Fibroblast of skin of back (primary cell): ENCODE measurements at regions not wholly inside any gene's neighbourhood (a gene's known extent, or its start where the extent isn't known, plus 50 kb on each side); places are given as distances from the start of the nearest gene placed in this dataset.

Experiments used
- DNase-seq: peaks from one replicate; pipeline ENCODE4 v3.0.0-alpha.2; 2013

GRCh38 chr2:126510960-126511359 lies 145.0 kb upstream of the GYPC start:
- no peak for DNase-seq

GRCh38 chr2:126512026-126512425 lies 143.9 kb upstream of the GYPC start:
- DNase-seq = no peak

- DNase-seq = peak; percentile 40
Measured at GRCh38 chr2:126513033-126513432, 142.9 kb upstream of the GYPC start.

- peak; percentile 12 for DNase-seq
Measured at GRCh38 chr2:126515471-126515870, 140.5 kb upstream of the GYPC start.

GRCh38 chr2:126518196-126518595 lies 137.8 kb upstream of the GYPC start:
- no peak for DNase-seq

- DNase-seq = peak; percentile 34
Measured at GRCh38 chr2:126527836-126528490, 128.0 kb upstream of the GYPC start.

- no peak for DNase-seq
Measured at GRCh38 chr2:126531029-126531428, 124.9 kb upstream of the GYPC start.

GRCh38 chr2:126534478-126534877 lies 121.5 kb upstream of the GYPC start:
- DNase-seq = no peak

GRCh38 chr2:126535408-126535807 lies 120.5 kb upstream of the GYPC start:
- DNase-seq = no peak

- DNase-seq = no peak
Measured at GRCh38 chr2:126536605-126537200, 119.3 kb upstream of the GYPC start.

- DNase-seq = no peak
Measured at GRCh38 chr2:126539101-126539500, 116.9 kb upstream of the GYPC start.

GRCh38 chr2:126542247-126542646 lies 113.7 kb upstream of the GYPC start:
- no peak for DNase-seq

GRCh38 chr2:126543081-126543480 lies 112.9 kb upstream of the GYPC start:
- no peak for DNase-seq

GRCh38 chr2:126558029-126558428 lies 97.9 kb upstream of the GYPC start:
- no peak for DNase-seq

GRCh38 chr2:126568734-126569133 lies 87.2 kb upstream of the GYPC start:
- DNase-seq = no peak

- DNase-seq = no peak
Measured at GRCh38 chr2:126571403-126571802, 84.6 kb upstream of the GYPC start.

GRCh38 chr2:126575631-126576030 lies 80.3 kb upstream of the GYPC start:
- DNase-seq = no peak

GRCh38 chr2:126579868-126580267 lies 76.1 kb upstream of the GYPC start:
- DNase-seq = no peak

GRCh38 chr2:126586317-126586716 lies 69.6 kb upstream of the GYPC start:
- no peak for DNase-seq

- no peak for DNase-seq
Measured at GRCh38 chr2:126599062-126599461, 56.9 kb upstream of the GYPC start.

- DNase-seq = no peak
Measured at GRCh38 chr2:126600742-126601141, 55.2 kb upstream of the GYPC start.

- DNase-seq = no peak
Measured at GRCh38 chr2:126602334-126602733, 53.6 kb upstream of the GYPC start.
